DMS114 treated with DMSO at 0.1 percent for 48 hours (cell line): ENCODE measurements at regions not wholly inside any gene's neighbourhood (a gene's known extent, or its start where the extent isn't known, plus 50 kb on each side); places are given as distances from the start of the nearest gene placed in this dataset.

Source experiments
- DNase-seq: peaks from one replicate; lab custom pipeline; 2025; ENCODE audit not compliant: unreplicated experiment; lab: John Stamatoyannopoulos, UW

- DNase-seq, result no peak
Observed at GRCh38 chr1:82628887-82629286, 828.2 kb downstream of the ADGRL2 start.

- DNase-seq, result no peak
Observed at GRCh38 chr1:82625537-82625936, 824.8 kb downstream of the ADGRL2 start.

GRCh38 chr1:82621076-82621475 lies 820.3 kb downstream of the ADGRL2 start:
- DNase-seq, result no peak

- DNase-seq, result no peak
Observed at GRCh38 chr1:82614090-82614489, 813.4 kb downstream of the ADGRL2 start.

- DNase-seq, result no peak
Observed at GRCh38 chr1:82612986-82613385, 812.3 kb downstream of the ADGRL2 start.

GRCh38 chr1:82606546-82606945 lies 805.8 kb downstream of the ADGRL2 start:
- no peak for DNase-seq

- no peak for DNase-seq
Observed at GRCh38 chr1:82604524-82604923, 803.8 kb downstream of the ADGRL2 start.

- DNase-seq, result no peak
Observed at GRCh38 chr1:82600314-82600713, 799.6 kb downstream of the ADGRL2 start.

- DNase-seq, result no peak
Observed at GRCh38 chr1:82598812-82599211, 798.1 kb downstream of the ADGRL2 start.

- no peak for DNase-seq
Observed at GRCh38 chr1:82598337-82598736, 797.6 kb downstream of the ADGRL2 start.

GRCh38 chr1:82597649-82598048 lies 796.9 kb downstream of the ADGRL2 start:
- no peak for DNase-seq

- no peak for DNase-seq
Observed at GRCh38 chr1:82597141-82597540, 796.4 kb downstream of the ADGRL2 start.

- no peak for DNase-seq
Observed at GRCh38 chr1:82593561-82593960, 792.8 kb downstream of the ADGRL2 start.

GRCh38 chr1:82589588-82589987 lies 788.9 kb downstream of the ADGRL2 start:
- no peak for DNase-seq

- no peak for DNase-seq
Observed at GRCh38 chr1:82587371-82587770, 786.6 kb downstream of the ADGRL2 start.

GRCh38 chr1:82586473-82586872 lies 785.7 kb downstream of the ADGRL2 start:
- DNase-seq, result no peak

- no peak for DNase-seq
Observed at GRCh38 chr1:82582347-82582746, 781.6 kb downstream of the ADGRL2 start.

GRCh38 chr1:82578086-82578726 lies 777.5 kb downstream of the ADGRL2 start:
- DNase-seq, result no peak

- no peak for DNase-seq
Observed at GRCh38 chr1:82567348-82567747, 766.6 kb downstream of the ADGRL2 start.

- DNase-seq, result no peak
Observed at GRCh38 chr1:82565546-82565945, 764.8 kb downstream of the ADGRL2 start.

- no peak for DNase-seq
Observed at GRCh38 chr1:82565146-82565545, 764.4 kb downstream of the ADGRL2 start.

GRCh38 chr1:82564333-82564732 lies 763.6 kb downstream of the ADGRL2 start:
- DNase-seq, result no peak

GRCh38 chr1:82562448-82562847 lies 761.7 kb downstream of the ADGRL2 start:
- no peak for DNase-seq
